Ishikawa (cell line): ENCODE measurements at regions not wholly inside any gene's neighbourhood (a gene's known extent, or its start where the extent isn't known, plus 50 kb on each side); places are given as distances from the start of the nearest gene placed in this dataset.

ENCODE experiments used
- EP300 ChIP-seq: IDR thresholded peaks from 2 replicates; pipeline ENCODE4 v1.6.1; 2012; ENCODE audit warnings: borderline replicate concordance
- REST ChIP-seq: IDR thresholded peaks from 2 replicates; pipeline ENCODE4 v1.6.1; 2012; ENCODE audit warnings: low read depth, mild to moderate bottlenecking
- TAF1 ChIP-seq: IDR thresholded peaks from 2 replicates; pipeline ENCODE4 v1.6.1; 2012; ENCODE audit warnings: low read depth, mild to moderate bottlenecking
- USF1 ChIP-seq: IDR thresholded peaks from 2 replicates; pipeline ENCODE4 v1.6.1; 2012
- YY1 ChIP-seq: IDR thresholded peaks from 2 replicates; pipeline ENCODE4 v1.6.1; 2012; ENCODE audit warnings: low read depth

GRCh38 chr20:6277661-6278240 is 154.9 kb upstream of the FERMT1 start:
- no peak for TF ChIP-seq YY1
- TF ChIP-seq REST: no peak
- no peak for TF ChIP-seq TAF1
- TF ChIP-seq EP300: no peak
- TF ChIP-seq USF1: no peak
